ENCODE measurements at regions not wholly inside any gene's neighbourhood (a gene's known extent, or its start where the extent isn't known, plus 50 kb on each side); places are given as distances from the start of the nearest gene placed in this dataset.

DNA sequence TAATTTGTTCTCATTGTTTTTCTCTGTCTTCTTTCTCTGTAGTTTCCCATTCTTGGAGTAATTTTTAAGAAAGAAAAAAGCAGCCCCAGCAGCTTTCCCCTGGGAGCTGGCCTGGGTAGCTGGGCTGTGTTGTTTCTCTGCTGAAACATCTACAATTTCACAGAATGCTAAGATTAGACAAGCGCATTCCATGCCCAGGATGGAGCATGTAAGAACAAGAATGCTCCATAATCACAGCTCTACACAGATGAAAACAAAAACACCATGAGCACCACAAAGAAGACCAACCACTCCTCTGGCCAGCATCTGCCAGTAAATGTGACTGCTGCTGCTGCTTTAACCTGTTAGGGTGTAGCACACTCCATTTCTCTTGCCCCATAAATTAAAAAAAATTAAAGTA lies 239.2 kb upstream of the SLITRK1 start:
- POLR2A ChIA-PET, result no interaction called here
- Mint-ChIP-seq H3K27me3 (no peaks in the 10 kb centered on the region), H3K4me1 (no peaks in the 10 kb centered on the region), H3K36me3 (ENCODE audit: low read depth) (no peaks in the 10 kb centered on the region), H3K4me3 (no peak overlapping the region), H3K27ac (no peak overlapping the region), H3K9me3 (no peaks in the 10 kb centered on the region)
- TF ChIP-seq, protein P1, sequence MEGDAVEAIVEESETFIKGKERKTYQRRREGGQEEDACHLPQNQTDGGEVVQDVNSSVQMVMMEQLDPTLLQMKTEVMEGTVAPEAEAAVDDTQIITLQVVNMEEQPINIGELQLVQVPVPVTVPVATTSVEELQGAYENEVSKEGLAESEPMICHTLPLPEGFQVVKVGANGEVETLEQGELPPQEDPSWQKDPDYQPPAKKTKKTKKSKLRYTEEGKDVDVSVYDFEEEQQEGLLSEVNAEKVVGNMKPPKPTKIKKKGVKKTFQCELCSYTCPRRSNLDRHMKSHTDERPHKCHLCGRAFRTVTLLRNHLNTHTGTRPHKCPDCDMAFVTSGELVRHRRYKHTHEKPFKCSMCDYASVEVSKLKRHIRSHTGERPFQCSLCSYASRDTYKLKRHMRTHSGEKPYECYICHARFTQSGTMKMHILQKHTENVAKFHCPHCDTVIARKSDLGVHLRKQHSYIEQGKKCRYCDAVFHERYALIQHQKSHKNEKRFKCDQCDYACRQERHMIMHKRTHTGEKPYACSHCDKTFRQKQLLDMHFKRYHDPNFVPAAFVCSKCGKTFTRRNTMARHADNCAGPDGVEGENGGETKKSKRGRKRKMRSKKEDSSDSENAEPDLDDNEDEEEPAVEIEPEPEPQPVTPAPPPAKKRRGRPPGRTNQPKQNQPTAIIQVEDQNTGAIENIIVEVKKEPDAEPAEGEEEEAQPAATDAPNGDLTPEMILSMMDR (IDR thresholded peaks at IDR 0.05), result no peak
- DNase-seq (no peak), ATAC-seq (ENCODE audit: low read depth) (no peak)
- intact Hi-C loops (cut with micrococcal nuclease), result no loop called here
- CTCF ChIA-PET, result no interaction called here

DNA sequence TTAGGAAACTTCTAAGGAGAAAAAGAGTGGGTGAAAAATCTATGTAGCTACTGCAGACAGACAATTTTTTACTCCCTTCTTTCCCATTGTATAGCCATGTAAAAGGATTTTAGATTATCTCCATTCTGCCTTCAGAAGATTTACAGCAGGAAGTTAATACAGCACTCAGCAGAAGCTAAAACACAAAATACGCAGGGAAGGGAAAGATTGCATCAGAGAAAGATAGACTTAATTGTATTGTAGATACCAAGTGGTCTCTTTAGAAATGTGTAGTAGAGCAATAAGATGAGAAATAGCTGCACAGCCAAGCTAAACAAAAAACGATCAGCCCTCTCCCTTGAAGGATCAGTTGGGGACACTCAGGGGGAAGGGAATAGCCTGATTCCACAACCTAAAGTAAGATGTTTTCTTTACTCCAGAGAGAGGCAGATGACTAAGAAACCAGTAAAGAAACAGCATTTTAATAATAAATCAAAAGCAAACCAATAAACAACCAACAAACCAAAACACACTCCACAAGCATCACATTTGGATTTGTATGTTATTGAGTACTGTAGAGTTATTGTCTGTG lies 236.7 kb upstream of the SLITRK1 start:
- CTCF ChIA-PET, result no interaction called here
- intact Hi-C loops (cut with micrococcal nuclease), result no loop called here
- no peak for ATAC-seq (ENCODE audit: low read depth)
- H3K4me3 Mint-ChIP-seq, result no peak overlapping the region
- POLR2A ChIA-PET, result no interaction called here
- H3K36me3 Mint-ChIP-seq (ENCODE audit: low read depth), result no peaks in the 10 kb centered on the region
- H3K9me3 Mint-ChIP-seq, result peaks cover 1% of the 10 kb centered on the region
- no peaks in the 10 kb centered on the region for H3K27me3 Mint-ChIP-seq
- H3K4me1 Mint-ChIP-seq, result no peaks in the 10 kb centered on the region
- H3K27ac Mint-ChIP-seq, result no peak overlapping the region
- TF ChIP-seq, protein P1 (IDR thresholded peaks at IDR 0.05), result no peak
- no peak for DNase-seq

DNA sequence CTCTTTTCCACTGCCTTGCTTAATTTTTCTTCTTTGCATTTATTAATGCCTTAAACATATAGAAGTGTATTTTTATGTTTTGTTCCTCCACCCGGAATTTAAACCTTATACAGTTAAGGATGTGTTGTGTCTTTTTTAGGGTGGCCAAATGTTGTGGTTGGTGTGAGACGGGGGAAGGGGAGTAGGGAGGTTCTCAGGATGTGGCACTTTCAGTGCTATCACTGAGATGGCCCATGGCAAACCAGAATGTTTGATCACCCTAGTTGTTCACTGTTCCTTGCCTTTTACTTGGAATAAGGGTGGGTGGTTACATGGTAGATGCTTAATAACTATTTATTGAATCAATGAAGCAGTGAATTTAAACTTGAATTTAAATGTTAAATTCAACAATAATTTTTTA lies 216.0 kb upstream of the SLITRK1 start:
- Mint-ChIP-seq H3K4me3 (no peak overlapping the region), H3K27me3 (no peaks in the 10 kb centered on the region), H3K27ac (no peak overlapping the region), H3K36me3 (ENCODE audit: low read depth) (no peaks in the 10 kb centered on the region), H3K9me3 (peaks cover 3% of the 10 kb centered on the region), H3K4me1 (no peaks in the 10 kb centered on the region)
- no peak for ATAC-seq (ENCODE audit: low read depth)
- intact Hi-C loops (cut with micrococcal nuclease), result no loop called here
- DNase-seq, result no peak
- ChIA-PET CTCF (no interaction called here), POLR2A (no interaction called here)
- TF ChIP-seq, protein P1 (IDR thresholded peaks at IDR 0.05), result no peak

DNA sequence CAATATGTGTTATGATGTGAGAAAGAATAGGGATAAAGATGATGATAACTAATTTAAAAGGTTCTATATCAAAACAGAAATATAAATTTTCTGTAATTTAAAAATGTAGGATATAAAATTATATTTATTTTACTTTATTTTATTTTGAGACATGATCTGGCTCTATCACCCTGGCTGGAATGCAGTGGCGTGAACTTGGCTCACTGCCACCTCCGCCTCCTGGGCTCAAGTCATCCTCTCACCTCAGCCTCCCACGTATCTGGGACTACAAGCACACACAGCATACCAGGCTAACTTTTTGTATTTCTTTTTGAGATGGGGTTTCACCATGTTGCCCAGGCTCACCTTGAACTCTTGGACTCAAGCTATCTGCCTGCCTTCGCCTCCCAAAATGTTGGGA lies 214.9 kb upstream of the SLITRK1 start:
- TF ChIP-seq, protein P1 (IDR thresholded peaks at IDR 0.05), result no peak
- POLR2A ChIA-PET, result no interaction called here
- no peak for ATAC-seq (ENCODE audit: low read depth)
- no peak for DNase-seq
- Mint-ChIP-seq H3K27ac (no peak overlapping the region), H3K4me1 (no peaks in the 10 kb centered on the region), H3K9me3 (peaks cover 5% of the 10 kb centered on the region), H3K36me3 (ENCODE audit: low read depth) (no peaks in the 10 kb centered on the region), H3K27me3 (no peaks in the 10 kb centered on the region), H3K4me3 (no peak overlapping the region)
- CTCF ChIA-PET, result no interaction called here
- intact Hi-C loops (cut with micrococcal nuclease), result no loop called here

DNA sequence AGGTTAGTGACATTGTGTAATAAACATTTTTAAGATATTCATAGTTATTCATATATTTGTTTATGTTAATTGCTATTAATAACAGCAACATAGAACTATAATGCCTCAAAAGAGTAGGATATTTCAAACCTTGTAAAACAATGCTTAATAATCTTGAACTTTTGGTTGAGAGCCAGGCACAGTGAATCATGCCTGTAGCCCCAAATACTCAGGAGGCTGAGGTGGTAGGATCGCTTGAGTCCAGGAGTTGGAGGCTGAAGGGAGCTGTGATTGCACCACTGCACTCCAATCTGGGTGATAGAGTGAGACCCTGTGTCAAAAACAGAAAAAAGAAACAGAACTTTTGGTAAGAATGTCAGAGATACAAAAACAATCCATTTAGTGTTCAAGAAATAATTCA lies 213.9 kb upstream of the SLITRK1 start:
- intact Hi-C loops (cut with micrococcal nuclease), result no loop called here
- CTCF ChIA-PET, result no interaction called here
- ATAC-seq (ENCODE audit: low read depth) (no peak), DNase-seq (no peak)
- Mint-ChIP-seq H3K27ac (no peak overlapping the region), H3K27me3 (no peaks in the 10 kb centered on the region), H3K4me1 (no peaks in the 10 kb centered on the region), H3K9me3 (peaks cover 5% of the 10 kb centered on the region), H3K36me3 (ENCODE audit: low read depth) (no peaks in the 10 kb centered on the region), H3K4me3 (no peak overlapping the region)
- TF ChIP-seq, protein P1 (IDR thresholded peaks at IDR 0.05), result no peak
- POLR2A ChIA-PET, result no interaction called here

Data from activated B cell treated with CpG ODN at 0.5 μM for 24 hours (primary cell).